SU-DHL-6 (cell line): ENCODE measurements at regions not wholly inside any gene's neighbourhood (a gene's known extent, or its start where the extent isn't known, plus 50 kb on each side); places are given as distances from the start of the nearest gene placed in this dataset.

Experiments used
- H2AFZ ChIP-seq: fragments of 200-600 bp; sonication (generic); 2 replicates; pipeline ENCODE4 v1.6.1; 2014; ENCODE audit warnings: low read depth, mild to moderate bottlenecking, moderate library complexity, mixed read lengths, antibody characterized with exemption, low read length; ENCODE audit not compliant: severe bottlenecking
- H3F3A ChIP-seq: fragments of 200-600 bp; shearing (Covaris generic); 2 replicates; pipeline ENCODE4 v1.6.0; 2016; ENCODE audit warnings: antibody characterized with exemption, mild to moderate bottlenecking; ENCODE audit not compliant: insufficient read depth
- H3K27ac ChIP-seq: fragments of 200-600 bp; sonication (generic); 2 replicates; pipeline ENCODE4 v1.5.1; 2016; ENCODE audit warnings: low read depth, mild to moderate bottlenecking, low read length, moderate library complexity, mixed read lengths
- H3K27me3 ChIP-seq: fragments of 200-600 bp; sonication (generic), shearing (Covaris generic); 2 replicates; pipeline ENCODE4 v1.6.0; 2014; ENCODE audit warnings: mild to moderate bottlenecking, low read length
- H3K36me3 ChIP-seq: fragments of 200-600 bp; sonication (generic); 2 replicates; pipeline ENCODE4 v1.6.1; 2014; ENCODE audit warnings: mild to moderate bottlenecking, low read length, mixed read lengths
- H3K4me2 ChIP-seq: fragments of 300-600, 200-600 bp; shearing (Covaris generic), sonication (generic); 2 replicates; pipeline ENCODE4 v1.6.0; 2014; ENCODE audit warnings: low read length, low read depth, mild to moderate bottlenecking; ENCODE audit not compliant: poor library complexity, severe bottlenecking
- H3K4me3 ChIP-seq: fragments of 200-600 bp; sonication (generic); 2 replicates; pipeline ENCODE4 v1.5.1; 2014; ENCODE audit warnings: antibody characterized with exemption, low read length, mild to moderate bottlenecking, mixed read lengths; ENCODE audit not compliant: insufficient read depth, poor library complexity, severe bottlenecking
- H3K79me2 ChIP-seq: fragments of 200-600 bp; sonication (generic); 2 replicates; pipeline ENCODE4 v1.6.1; 2014; ENCODE audit warnings: mild to moderate bottlenecking, low read length, moderate library complexity; ENCODE audit not compliant: insufficient read depth
- H3K9ac ChIP-seq: fragments of 200-600 bp; sonication (generic); 2 replicates; pipeline ENCODE4 v1.7.0; 2014; ENCODE audit warnings: mild to moderate bottlenecking, low read length
- H3K9me2 ChIP-seq: fragments of 200-600 bp; sonication (generic); replicated peaks from 2 replicates; pipeline ENCODE4 v1.6.1; 2014; ENCODE audit warnings: low read length; ENCODE audit not compliant: insufficient read depth
- H3K9me3 ChIP-seq: fragments of 200-600 bp; sonication (generic); 2 replicates; pipeline ENCODE4 v1.6.1; 2014; ENCODE audit warnings: low read length, mixed read lengths; ENCODE audit not compliant: insufficient read depth
- H4K20me1 ChIP-seq: fragments of 200-600 bp; sonication (generic); 2 replicates; pipeline ENCODE4 v1.6.1; 2014; ENCODE audit warnings: low read depth, mild to moderate bottlenecking, antibody characterized with exemption, low read length, moderate library complexity, mixed read lengths
- CTCF ChIP-seq: fragments of 200-600 bp; sonication (generic); IDR thresholded peaks from one replicate; pipeline ENCODE4 v1.5.1; 2017; ENCODE audit warnings: antibody characterized with exemption, mild to moderate bottlenecking, low read length, moderate library complexity; ENCODE audit not compliant: insufficient read depth, poor library complexity, severe bottlenecking
- EZH2phosphoT487 ChIP-seq: fragments of 200-600 bp; sonication (generic), shearing (Covaris generic); conservative IDR thresholded peaks from 2 replicates; pipeline ENCODE4 v1.6.1; 2018; ENCODE audit warnings: mild to moderate bottlenecking, antibody characterized with exemption, low read length, moderate library complexity, mixed read lengths

GRCh38 chr5:144778561-144778960 is 607.9 kb downstream of the KCTD16 start:
- Histone ChIP-seq H3K4me2 (no peak overlapping the region), H4K20me1 (no peaks in the 10 kb centered on the region), H3K27me3 (no peaks in the 10 kb centered on the region), H3K4me3 (no peak overlapping the region), H3K9ac (no peak overlapping the region), H3K9me3 (no peaks in the 10 kb centered on the region), H2AFZ (no peak overlapping the region), H3K79me2 (no peaks in the 10 kb centered on the region), H3K36me3 (no peaks in the 10 kb centered on the region), H3K27ac (no peak overlapping the region), H3F3A (no peaks in the 10 kb centered on the region), H3K9me2 (no peaks in the 10 kb centered on the region)
- TF ChIP-seq EZH2phosphoT487 = no peak
- TF ChIP-seq CTCF = no peak

GRCh38 chr5:144774197-144774596 is 603.5 kb downstream of the KCTD16 start:
- Histone ChIP-seq H3K9ac (no peak overlapping the region), H3K9me2 (no peaks in the 10 kb centered on the region), H3K27me3 (no peaks in the 10 kb centered on the region), H2AFZ (no peak overlapping the region), H3K27ac (no peak overlapping the region), H3K4me2 (no peak overlapping the region), H3K79me2 (no peaks in the 10 kb centered on the region), H3F3A (no peaks in the 10 kb centered on the region), H3K4me3 (no peak overlapping the region), H3K9me3 (no peaks in the 10 kb centered on the region), H3K36me3 (no peaks in the 10 kb centered on the region), H4K20me1 (no peaks in the 10 kb centered on the region)
- TF ChIP-seq CTCF (no peak), EZH2phosphoT487 (no peak)

GRCh38 chr5:144773628-144774027 is 603.0 kb downstream of the KCTD16 start:
- no peak overlapping the region for H3K4me2 ChIP-seq

More at GRCh38 chr5:144773628-144774027, 603.0 kb downstream of the KCTD16 start:
- Histone ChIP-seq H2AFZ (no peak overlapping the region), H3K27ac (no peak overlapping the region), H3K9ac (no peak overlapping the region), H3K9me3 (no peaks in the 10 kb centered on the region), H3K9me2 (no peaks in the 10 kb centered on the region), H3K79me2 (no peaks in the 10 kb centered on the region), H4K20me1 (no peaks in the 10 kb centered on the region), H3K27me3 (no peaks in the 10 kb centered on the region), H3K4me3 (no peak overlapping the region), H3F3A (no peaks in the 10 kb centered on the region), H3K36me3 (no peaks in the 10 kb centered on the region)
- no peak for TF ChIP-seq CTCF
- no peak for TF ChIP-seq EZH2phosphoT487
